Mucosa of gallbladder (tissue), 1 donor: ENCODE measurements at regions not wholly inside any gene's neighbourhood (a gene's known extent, or its start where the extent isn't known, plus 50 kb on each side); places are given as distances from the start of the nearest gene placed in this dataset.
"Not testable (repeated sequence)": the region's sequence is repeated elsewhere in the genome, so short reads cannot be mapped to it uniquely, and the experiment has no call there.

ENCODE experiments used
- DNase-seq: peaks from one replicate; pipeline ENCODE4 v3.0.0-alpha.2; 2020; ENCODE audit warnings: low spot score
- donor health status: DM: no; HTN: no; CAD: no.

GRCh38 chr12:47373554-47374150 is 293.9 kb upstream of the AMIGO2 start:
- DNase-seq = no peak

GRCh38 chr12:47370421-47370820 is 290.7 kb upstream of the AMIGO2 start:
- no peak for DNase-seq

DNA sequence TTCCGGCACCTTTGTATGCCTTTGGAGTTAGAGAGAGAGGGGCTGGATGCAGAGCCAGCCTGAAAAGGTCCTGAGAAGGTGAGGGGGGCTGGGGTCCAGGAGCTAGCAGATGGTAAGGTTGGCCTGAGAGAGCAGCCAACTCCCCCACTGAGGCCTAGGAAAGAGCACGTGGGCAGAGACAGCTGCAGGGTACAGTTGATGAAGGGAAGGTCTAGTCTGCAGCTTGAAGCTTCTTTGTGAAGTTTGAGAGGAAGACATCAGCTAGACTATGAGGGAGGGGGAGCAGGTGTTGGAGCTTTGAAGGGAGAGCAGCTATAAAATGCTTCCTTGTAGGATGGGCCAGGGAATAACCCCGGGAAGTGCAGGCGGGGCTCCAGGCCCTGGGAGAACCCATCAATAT is 289.3 kb upstream of the AMIGO2 start:
- no peak for DNase-seq

DNA sequence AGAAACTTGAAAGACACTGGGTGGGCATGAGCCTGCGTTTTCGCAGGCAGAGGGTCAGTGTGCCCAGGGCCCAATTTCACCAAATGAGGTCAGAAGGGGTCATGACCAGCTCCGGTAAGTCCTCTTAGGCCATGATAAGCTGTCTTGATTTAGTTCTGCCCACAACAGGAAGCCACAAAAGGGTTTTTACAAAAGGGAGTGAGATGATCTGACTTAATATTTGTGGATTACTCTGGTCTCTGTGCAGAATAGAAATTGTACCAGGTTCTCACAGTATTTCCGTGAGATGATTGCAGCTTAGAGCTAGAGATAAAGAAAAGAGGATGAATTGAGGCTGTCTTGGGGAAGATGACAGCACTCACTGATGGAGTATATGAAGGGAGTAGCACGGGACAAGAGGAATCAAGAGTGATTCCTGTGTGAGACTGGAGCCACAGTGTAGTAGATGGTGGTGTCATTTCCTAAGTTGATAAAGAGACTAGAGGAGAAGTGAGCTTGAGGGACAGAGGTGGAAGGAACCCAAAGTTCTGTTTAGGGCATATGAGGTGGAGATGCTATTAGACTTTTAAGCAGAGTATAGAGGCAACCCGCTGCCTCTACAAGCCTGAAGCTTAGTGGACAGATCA is 288.3 kb upstream of the AMIGO2 start:
- DNase-seq = no peak

- no peak for DNase-seq
Measured at GRCh38 chr12:47366579-47366978, 286.8 kb upstream of the AMIGO2 start.

GRCh38 chr12:47366157-47366556 is 286.4 kb upstream of the AMIGO2 start:
- no peak for DNase-seq

GRCh38 chr12:47365443-47366076 is 285.8 kb upstream of the AMIGO2 start:
- DNase-seq = not testable (repeated sequence)

DNA sequence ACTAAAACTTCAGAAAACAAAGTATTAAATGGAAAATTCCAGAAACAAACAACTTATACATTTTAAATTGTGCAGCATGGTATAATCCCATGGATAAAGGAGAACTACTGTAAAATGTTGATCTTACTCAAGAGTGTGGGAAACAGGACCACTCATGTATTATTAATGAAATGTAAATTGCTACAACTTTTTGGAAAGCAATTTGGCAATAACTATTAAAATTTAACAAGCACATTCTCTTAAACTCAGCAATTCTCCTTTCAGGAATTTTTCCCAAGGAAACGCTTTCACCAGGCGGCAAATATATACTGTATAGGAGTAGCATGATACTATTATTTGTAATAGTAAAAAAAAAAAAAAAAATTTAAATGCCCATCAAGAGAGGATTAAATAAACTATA is 284.5 kb upstream of the AMIGO2 start:
- DNase-seq = no peak

DNA sequence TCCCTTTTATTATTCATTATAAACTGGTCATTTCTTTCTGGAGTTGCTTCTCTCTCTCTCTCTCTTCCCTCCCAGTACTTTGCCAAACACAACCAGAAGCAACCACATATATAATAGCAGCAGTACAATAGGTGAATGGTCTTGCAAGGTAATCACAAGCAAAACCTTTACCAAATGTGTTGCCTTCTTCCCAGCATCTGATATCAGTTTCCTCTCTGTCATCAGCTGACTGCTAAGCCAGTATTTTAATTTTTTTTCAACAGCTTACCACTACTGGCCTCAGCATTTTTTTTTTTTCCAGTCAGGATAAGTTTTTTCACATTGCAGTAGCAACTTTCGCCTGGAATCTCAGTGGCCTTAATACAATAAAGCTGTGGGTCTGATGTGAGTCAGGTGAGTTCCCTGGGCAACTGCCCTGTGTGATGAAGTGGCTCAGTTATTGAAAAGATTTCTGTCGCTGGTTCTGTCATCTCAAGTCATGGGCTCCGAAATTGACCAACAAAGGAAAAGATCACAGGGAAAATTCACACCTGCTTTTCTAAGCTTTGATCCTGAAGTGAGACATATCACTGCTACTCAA is 282.5 kb upstream of the AMIGO2 start:
- no peak for DNase-seq

- DNase-seq = no peak
Measured at GRCh38 chr12:47361389-47362021, 281.7 kb upstream of the AMIGO2 start.

GRCh38 chr12:47360771-47361388 is 281.1 kb upstream of the AMIGO2 start:
- DNase-seq = no peak

DNA sequence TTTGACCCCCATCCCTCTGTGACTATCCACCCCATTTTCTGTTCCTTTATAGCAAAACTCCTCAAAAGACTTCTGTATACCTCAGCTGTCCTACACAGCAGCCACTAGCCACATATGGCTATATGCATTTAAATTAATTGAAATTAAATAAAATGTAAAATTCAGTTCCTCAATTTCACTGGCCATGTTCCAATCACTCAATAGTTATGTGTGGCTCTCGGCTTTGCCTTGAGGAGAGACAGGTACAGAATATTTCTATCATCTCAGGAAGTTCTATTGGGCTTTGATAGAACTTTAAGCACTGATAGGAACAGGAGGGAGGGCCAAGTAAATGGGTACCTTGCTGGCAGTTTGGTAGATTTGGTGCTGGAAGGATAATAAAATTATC is 280.3 kb upstream of the AMIGO2 start:
- DNase-seq = no peak

DNA sequence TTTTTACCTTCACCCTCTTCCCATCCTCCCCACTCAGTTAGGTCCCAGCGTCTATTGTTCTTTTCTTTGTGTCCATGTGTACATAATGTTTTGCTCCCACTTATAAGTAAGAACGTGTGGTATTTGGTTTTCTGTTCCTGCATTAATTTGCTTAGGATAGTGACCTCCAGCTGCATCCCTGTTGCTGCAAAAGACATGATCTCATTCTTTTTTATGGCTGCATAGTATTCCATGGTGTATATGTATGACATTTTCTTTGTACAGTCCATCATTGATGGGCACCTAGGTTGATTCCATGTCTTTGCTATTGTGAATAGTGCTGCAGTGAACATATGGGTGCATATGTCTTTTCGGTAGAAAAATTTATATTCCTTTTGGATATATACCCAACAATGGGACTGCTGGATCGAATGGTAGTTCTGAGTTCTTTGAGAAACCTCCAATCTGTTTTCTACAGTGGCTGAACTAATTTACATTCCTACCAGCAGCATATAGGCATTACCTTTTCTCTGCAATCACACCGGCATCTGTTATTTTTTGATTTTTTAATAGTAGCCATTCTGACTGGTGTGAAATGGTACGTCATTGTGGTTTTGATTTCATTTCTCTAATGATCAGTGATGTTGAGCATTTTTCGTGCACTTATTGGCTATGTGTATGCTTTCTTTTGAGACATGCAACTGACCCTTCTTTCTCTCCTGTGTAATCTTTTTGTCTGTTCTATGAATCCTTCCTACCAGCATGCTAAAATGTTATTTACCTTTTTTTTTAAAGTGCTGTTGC is 279.7 kb upstream of the AMIGO2 start:
- no peak for DNase-seq

- DNase-seq = not testable (repeated sequence)
Measured at GRCh38 chr12:47357006-47357405, 277.2 kb upstream of the AMIGO2 start.

- no peak for DNase-seq
Measured at GRCh38 chr12:47356129-47356700, 276.5 kb upstream of the AMIGO2 start.

DNA sequence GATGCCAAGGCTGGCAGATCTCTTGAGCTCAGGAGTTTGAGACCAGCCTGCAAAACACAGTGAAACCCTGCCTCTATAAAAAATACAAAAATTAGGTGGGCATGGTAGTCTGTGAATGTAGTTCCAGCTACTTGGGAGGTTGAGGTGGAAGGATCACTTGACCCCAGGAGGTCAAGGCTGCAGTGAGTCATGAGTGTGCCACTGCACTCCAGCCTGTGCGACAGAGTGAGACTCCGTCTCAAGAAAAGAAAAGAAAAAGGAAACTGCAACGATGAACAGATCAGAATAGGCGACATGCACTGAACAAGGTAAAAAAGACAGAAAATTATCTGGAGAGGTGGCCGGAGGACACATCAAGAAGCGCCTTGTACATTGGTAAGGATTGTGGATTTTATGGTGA is 273.7 kb upstream of the AMIGO2 start:
- DNase-seq = no peak

DNA sequence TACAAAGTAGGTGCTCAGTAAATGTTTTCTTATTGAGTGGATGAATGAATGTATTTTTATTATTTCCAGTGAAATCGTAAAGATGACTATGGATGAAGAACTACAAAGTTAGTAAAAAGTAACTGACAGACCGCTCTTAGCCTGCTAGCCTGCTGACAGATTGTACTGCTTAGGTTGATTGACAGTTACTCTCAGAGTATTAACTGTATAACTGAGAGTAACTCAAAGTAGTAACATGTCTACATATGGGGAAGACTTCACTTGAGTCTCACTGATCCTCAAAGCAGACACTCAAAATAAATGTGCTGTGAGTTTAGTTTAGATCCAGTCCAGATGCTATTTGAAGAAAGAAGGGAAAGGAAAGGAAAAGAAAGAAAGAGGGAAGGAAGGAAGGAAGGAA is 272.3 kb upstream of the AMIGO2 start:
- DNase-seq = no peak

GRCh38 chr12:47351526-47351925 is 271.8 kb upstream of the AMIGO2 start:
- no peak for DNase-seq

DNA sequence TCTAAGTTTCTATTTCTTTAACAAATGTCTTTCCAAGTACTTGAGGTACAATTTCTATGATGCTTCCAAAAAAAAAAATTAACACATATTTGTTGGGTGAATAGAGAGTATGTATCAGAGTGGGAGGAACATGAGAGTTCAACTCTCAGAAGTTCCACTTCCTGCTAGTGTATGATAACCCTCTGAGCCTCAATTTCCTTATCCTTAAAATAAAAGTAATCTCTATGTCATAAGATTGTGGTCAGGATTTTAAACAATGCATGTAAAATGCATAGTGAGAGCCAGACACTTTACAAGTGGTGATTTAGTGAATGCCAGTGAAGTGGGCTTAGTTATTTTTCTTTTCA is 270.3 kb upstream of the AMIGO2 start:
- no peak for DNase-seq

DNA sequence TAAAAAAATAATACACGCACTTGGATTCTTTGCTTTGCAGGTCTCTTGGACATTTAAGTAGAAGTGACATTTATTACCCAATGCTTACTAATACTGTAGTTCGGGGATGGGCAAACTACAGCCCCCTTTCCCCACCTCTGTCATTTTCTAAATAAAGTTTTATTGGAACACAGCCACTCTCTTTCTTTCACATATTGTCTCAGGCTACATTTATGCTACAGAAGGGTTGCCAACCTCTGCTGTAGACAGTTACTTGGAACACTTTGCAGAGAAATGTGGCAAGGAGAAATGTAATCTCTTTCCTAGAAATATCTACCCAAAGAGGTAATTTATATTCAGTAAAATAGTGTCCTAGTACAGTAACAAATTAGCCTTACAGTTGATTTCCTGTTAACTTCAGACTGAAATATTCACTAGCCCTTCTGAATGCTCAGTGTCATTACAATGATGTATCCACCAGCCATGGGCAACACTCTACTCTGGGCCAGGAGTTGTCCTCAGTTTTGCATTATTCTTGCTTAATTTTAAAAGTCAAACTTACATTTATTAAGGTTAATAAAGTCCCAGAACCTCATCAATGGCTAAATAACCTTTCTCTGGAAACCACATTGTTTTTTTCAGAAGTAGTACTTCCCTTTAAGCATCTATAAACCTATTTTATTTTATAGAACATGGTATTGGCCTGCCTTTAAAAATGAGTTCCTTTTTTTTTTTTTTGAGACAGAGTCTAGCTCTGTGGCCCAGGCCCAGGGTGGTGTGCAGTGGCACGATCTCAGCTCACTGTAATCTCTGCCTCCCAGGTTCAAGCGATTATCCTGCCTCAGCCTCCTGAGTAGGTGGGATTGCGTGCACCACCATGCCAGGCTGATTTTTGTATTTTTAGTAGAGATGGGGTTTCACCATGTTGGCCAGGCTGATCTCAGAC is 269.6 kb upstream of the AMIGO2 start:
- DNase-seq = no peak
